ENCODE measurements at regions not wholly inside any gene's neighbourhood (a gene's known extent, or its start where the extent isn't known, plus 50 kb on each side); places are given as distances from the start of the nearest gene placed in this dataset.
"Not testable (repeated sequence)": the region's sequence is repeated elsewhere in the genome, so short reads cannot be mapped to it uniquely, and the experiment has no call there.

- 57 to 65% methylated on average over 9 of the region's 9 CpGs for WGBS, 2 donors (ENCODE audit: low coverage in 1 of 2)
- in situ Hi-C loops (cut with MboI; ENCODE audit: low pct_ligation_motif_present in 1 of 4, low pct_unique_long_range_greater_than_20kb in 1 of 4, low sequenced_read_pairs in 3 of 4) (no loop called here), intact Hi-C loops (cut with DNase I; ENCODE audit: low total_unique reads) (no loop called here)
- no peaks in the 10 kb centered on the region for H3K27me3 ChIP-seq
- no peak overlapping the region for H3K4me3 ChIP-seq
- no peak for DNase-seq
- no peaks in the 10 kb centered on the region for H3K36me3 ChIP-seq
- H3K4me1 ChIP-seq, result no peaks in the 10 kb centered on the region
- TF ChIP-seq CTCF (IDR thresholded peaks at IDR 0.05) (no peak), POLR2A (IDR thresholded peaks at IDR 0.05) (no peak), EP300 (IDR thresholded peaks at IDR 0.05; ENCODE audit: low read depth) (no peak), POLR2AphosphoS5 (IDR thresholded peaks at IDR 0.05) (no peak)
- H3K27ac ChIP-seq, result no peak overlapping the region
- no peaks in the 10 kb centered on the region for H3K9me3 ChIP-seq
These were observed 127.1 kb upstream of the AHI1 start for GRCh38 chr6:135624402-135625295.

- H3K27ac ChIP-seq; DNase-seq; H3K4me1 ChIP-seq; H3K9me3 ChIP-seq; H3K36me3 ChIP-seq; in situ Hi-C loops (cut with MboI; ENCODE audit: low pct_ligation_motif_present in 1 of 4, low pct_unique_long_range_greater_than_20kb in 1 of 4, low sequenced_read_pairs in 3 of 4); H3K27me3 ChIP-seq; H3K4me3 ChIP-seq; intact Hi-C loops (cut with DNase I; ENCODE audit: low total_unique reads): not testable (repeated sequence)
- 82 to 100% methylated on average over 7 of the region's 7 CpGs for WGBS, 2 donors (ENCODE audit: low coverage in 1 of 2)
These were observed 128.5 kb upstream of the AHI1 start for GRCh38 chr6:135626001-135626400.

- no peak overlapping the region for H3K4me3 ChIP-seq
- no peak for TF ChIP-seq CTCF (IDR thresholded peaks at IDR 0.05)
These were observed 129.7 kb upstream of the AHI1 start for GRCh38 chr6:135627092-135627715.

GRCh38 chr6:135630789-135631376, 133.3 kb upstream of the AHI1 start:
- WGBS, 2 donors (ENCODE audit: low coverage in 1 of 2), result 65 to 67% methylated on average over 1 to 6 of the region's 6 CpGs
- in situ Hi-C loops (cut with MboI; ENCODE audit: low pct_ligation_motif_present in 1 of 4, low pct_unique_long_range_greater_than_20kb in 1 of 4, low sequenced_read_pairs in 3 of 4) (no loop called here), intact Hi-C loops (cut with DNase I; ENCODE audit: low total_unique reads) (no loop called here)
- H3K4me1 ChIP-seq, result no peaks in the 10 kb centered on the region
- no peak overlapping the region for H3K4me3 ChIP-seq
- H3K27ac ChIP-seq, result no peak overlapping the region
- no peak for TF ChIP-seq POLR2A (IDR thresholded peaks at IDR 0.05)
- no peak for TF ChIP-seq CTCF (IDR thresholded peaks at IDR 0.05)
- TF ChIP-seq EP300 (IDR thresholded peaks at IDR 0.05; ENCODE audit: low read depth), result no peak
- TF ChIP-seq POLR2AphosphoS5 (IDR thresholded peaks at IDR 0.05), result no peak
- no peaks in the 10 kb centered on the region for H3K36me3 ChIP-seq
- no peaks in the 10 kb centered on the region for H3K9me3 ChIP-seq
- no peaks in the 10 kb centered on the region for H3K27me3 ChIP-seq
- DNase-seq, result no peak

More at GRCh38 chr6:135627092-135627715, 129.7 kb upstream of the AHI1 start:
- no peaks in the 10 kb centered on the region for H3K27me3 ChIP-seq
- H3K27ac ChIP-seq, result no peak overlapping the region
- no peaks in the 10 kb centered on the region for H3K4me1 ChIP-seq
- intact Hi-C loops (cut with DNase I; ENCODE audit: low total_unique reads) (no loop called here), in situ Hi-C loops (cut with MboI; ENCODE audit: low pct_ligation_motif_present in 1 of 4, low pct_unique_long_range_greater_than_20kb in 1 of 4, low sequenced_read_pairs in 3 of 4) (no loop called here)
- H3K9me3 ChIP-seq, result no peaks in the 10 kb centered on the region
- H3K36me3 ChIP-seq, result no peaks in the 10 kb centered on the region
- DNase-seq, result no peak
